ENCODE measurements at regions not wholly inside any gene's neighbourhood (a gene's known extent, or its start where the extent isn't known, plus 50 kb on each side); places are given as distances from the start of the nearest gene placed in this dataset.
A peak's percentile ranks its signal among the peaks of the same experiment; 100 is the strongest.
"Not testable (repeated sequence)": the region's sequence is repeated elsewhere in the genome, so short reads cannot be mapped to it uniquely, and the experiment has no call there.

DNA sequence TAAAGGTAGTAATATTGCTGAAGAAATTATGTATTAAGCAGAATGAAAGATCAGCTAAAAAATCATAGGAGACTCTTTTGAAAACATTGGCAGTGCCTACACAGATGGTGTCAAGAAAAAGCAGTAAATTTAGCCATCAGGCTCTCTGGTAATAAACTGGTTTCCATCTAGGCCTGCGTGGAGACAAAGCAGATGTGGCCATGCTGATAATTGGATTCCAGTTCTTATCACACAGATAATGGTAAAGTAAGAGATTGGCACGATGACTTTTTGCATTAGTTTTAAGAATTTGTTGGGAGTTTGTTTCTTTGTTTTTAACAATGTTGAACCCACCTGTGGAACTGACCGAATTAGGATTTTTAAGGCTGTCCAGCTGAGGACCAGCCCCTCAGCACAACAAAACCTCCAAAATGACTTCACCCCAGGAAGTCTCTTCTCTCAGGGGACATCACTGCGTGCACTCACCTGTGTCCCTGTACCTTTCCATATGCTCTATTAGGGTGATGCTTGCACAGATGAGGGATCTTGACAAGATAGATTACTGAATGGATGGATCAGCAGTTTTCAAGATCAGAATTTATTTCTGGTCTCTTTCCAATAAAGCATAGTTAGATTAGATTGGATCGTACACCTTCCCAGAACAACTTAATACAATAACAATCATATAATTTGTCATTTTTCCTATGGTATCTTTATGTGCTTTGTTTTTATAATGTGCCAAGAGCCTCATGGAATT lies 69.1 kb upstream of the DNAJC10 start:
- DNase-seq, result no peak

GRCh38 chr2:182647499-182647787 lies 68.6 kb upstream of the DNAJC10 start:
- no peak for DNase-seq

- DNase-seq, result peak; percentile 77
Observed at GRCh38 chr2:182649316-182649715, 66.7 kb upstream of the DNAJC10 start.

DNA sequence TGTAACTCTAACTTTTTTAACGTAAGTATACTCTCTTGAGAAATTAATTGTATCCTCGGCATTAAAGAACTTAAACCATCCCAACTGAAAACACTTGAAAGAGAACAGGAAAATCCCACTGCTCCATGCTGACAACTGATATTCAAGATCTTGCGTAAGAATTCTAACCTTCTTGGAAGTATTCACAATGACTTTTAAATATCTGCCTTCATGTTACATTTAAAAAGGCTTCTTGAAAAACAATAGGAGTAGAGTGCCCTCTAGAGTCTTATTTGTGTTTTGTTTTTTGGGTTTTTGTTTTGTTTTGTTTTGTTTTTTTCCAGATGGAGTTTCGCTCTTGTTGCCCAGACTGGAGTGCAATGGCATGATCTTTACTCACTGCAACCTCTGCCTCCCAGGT lies 65.4 kb upstream of the DNAJC10 start:
- DNase-seq, result peak; percentile 51

DNA sequence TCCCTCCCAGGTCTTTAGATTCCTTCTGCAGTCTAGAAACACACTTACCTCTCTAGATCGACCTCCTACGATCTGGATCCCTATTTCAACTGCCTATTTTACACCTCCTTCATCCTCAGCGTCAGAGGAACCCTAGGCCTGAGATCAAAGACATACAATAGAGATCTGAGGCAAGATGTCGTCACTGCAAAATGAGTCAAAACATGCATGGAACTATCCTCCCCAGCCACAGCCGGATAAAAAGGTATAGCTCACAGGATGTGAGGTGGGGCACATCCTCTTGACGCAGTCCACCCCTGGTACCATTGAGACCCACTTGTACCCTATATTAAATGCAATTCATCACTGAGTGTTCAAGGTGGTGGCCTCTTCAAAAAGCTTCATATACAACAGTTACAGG lies 63.7 kb upstream of the DNAJC10 start:
- no peak for DNase-seq

GRCh38 chr2:182655750-182656149 lies 60.3 kb upstream of the DNAJC10 start:
- DNase-seq, result no peak

DNA sequence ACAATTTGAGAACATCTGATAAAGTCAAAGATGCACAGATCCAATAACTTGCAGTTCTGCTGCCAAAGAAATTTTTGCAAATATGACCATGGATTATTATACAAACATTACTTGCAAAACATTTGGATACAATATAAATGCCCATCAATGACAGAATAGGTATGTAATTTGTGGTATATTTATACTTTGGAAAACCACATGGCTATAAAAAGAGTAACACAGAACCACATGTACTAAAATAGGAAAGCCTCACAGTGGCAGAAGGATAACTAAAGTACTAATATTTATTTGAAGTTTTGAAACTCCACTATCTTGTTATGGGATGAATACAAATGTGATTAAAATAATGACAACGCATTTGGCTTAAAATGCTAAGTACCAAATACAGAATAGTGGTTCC lies 51.8 kb upstream of the DNAJC10 start:
- DNase-seq, result no peak

DNA sequence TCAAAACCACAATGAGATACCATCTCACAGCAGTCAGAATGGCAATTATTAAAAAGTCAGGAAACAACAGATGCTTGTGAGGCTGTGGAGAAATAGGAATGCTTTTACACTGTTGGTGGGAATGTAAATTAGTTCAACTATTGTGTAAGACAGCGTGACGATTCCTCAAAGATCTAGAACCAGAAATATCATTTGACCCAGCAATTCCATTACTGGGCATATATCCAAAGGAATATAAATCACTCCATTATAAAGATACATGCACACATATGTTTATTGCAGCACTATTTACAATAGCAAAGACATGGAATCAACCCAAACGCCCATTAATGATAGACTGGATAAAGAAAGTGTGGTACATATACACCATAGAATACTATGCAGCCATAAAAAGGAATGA lies 50.6 kb upstream of the DNAJC10 start:
- DNase-seq, result not testable (repeated sequence)

Data from COR-L47 (cell line).